Thyroid gland (tissue), 4 donors: ENCODE measurements at regions not wholly inside any gene's neighbourhood (a gene's known extent, or its start where the extent isn't known, plus 50 kb on each side); places are given as distances from the start of the nearest gene placed in this dataset.

ENCODE experiments used
- DNase-seq, 2 donors: peaks; one replicate each; pipeline ENCODE4 v3.0.0-alpha.2; 2019
- H3K27ac ChIP-seq, 3 donors: fragments of 200-600 bp; sonication (generic); 1 replicate in 2 of 3; 2 replicates in 1 of 3; pipeline ENCODE4 v1.5.1; 2016 to 2019; ENCODE audit warnings: mild to moderate bottlenecking in 1 of 3, moderate library complexity in 1 of 3
- H3K27me3 ChIP-seq: fragments of 200-600 bp; sonication (generic); one replicate; pipeline ENCODE4 v1.5.1; 2019
- H3K36me3 ChIP-seq, 2 donors: fragments of 200-600 bp; sonication (generic); one replicate each; pipeline ENCODE4 v1.5.1; 2016 to 2019
- H3K4me1 ChIP-seq, 2 donors: fragments of 200-600 bp; sonication (generic); one replicate each; pipeline ENCODE4 v1.5.1; 2017 to 2019
- H3K4me3 ChIP-seq, 3 donors: fragments of 200-600 bp; sonication (generic); replicated peaks in 1 of 3; 1 replicate in 2 of 3; 2 replicates in 1 of 3; pipeline ENCODE4 v1.5.1; 2016; ENCODE audit warnings: mild to moderate bottlenecking in 1 of 3
- H3K9me3 ChIP-seq: fragments of 200-600 bp; sonication (generic); one replicate; pipeline ENCODE4 v1.5.1; 2017
- CTCF ChIP-seq, 6 experiments: fragments of 200-600 bp in 3 of 6; fragments of 450-650 bp in 3 of 6; sonication (generic) in 3 of 6; IDR thresholded peaks; one replicate each; pipeline ENCODE4 v1.5.1; 2016 to 2019; ENCODE audit warnings: antibody characterized with exemption in 6 of 6, mild to moderate bottlenecking in 2 of 6, inconsistent platforms in 1 of 6, moderate library complexity in 1 of 6
- POLR2A ChIP-seq, 2 donors: fragments of 450-650 bp; IDR thresholded peaks; one replicate each; pipeline ENCODE4 v1.6.1; 2017; ENCODE audit warnings: antibody characterized with exemption in 2 of 2, mild to moderate bottlenecking in 2 of 2, moderate library complexity in 1 of 2
- WGBS, 2 donors: methylation state at CpG; one replicate each; pipeline ENCODE4 v1.1.5; 2017; 5-methylcytosine and 5-hydroxymethylcytosine counted together
- intact Hi-C: fragments of 100-400 bp; cut with DNase I; formaldehyde crosslinking; loops from one replicate; pipeline ENCODE4 v1.15.1; 2023

GRCh38 chr4:124389591-124389990 lies 322.9 kb downstream of the ANKRD50 start:
- Histone ChIP-seq H3K4me1 (no peaks in the 10 kb centered on the region), H3K9me3 (no peaks in the 10 kb centered on the region), H3K27me3 (no peaks in the 10 kb centered on the region), H3K27ac (no peak overlapping the region), H3K36me3 (no peaks in the 10 kb centered on the region), H3K4me3 (no peak overlapping the region)
- no peak for DNase-seq
- 49 to 63% methylated on average over 1 of the region's 1 CpG for WGBS, 2 donors
- no peak for TF ChIP-seq POLR2A (IDR thresholded peaks at IDR 0.05)
- no peak for TF ChIP-seq CTCF (IDR thresholded peaks at IDR 0.05)
- intact Hi-C loops: no loop called here

GRCh38 chr4:124390861-124391260 lies 321.7 kb downstream of the ANKRD50 start:
- Histone ChIP-seq H3K27ac (no peak overlapping the region), H3K4me1 (no peaks in the 10 kb centered on the region), H3K27me3 (no peaks in the 10 kb centered on the region), H3K9me3 (no peaks in the 10 kb centered on the region), H3K36me3 (no peaks in the 10 kb centered on the region), H3K4me3 (no peak overlapping the region)
- TF ChIP-seq CTCF (IDR thresholded peaks at IDR 0.05) (no peak), POLR2A (IDR thresholded peaks at IDR 0.05) (no peak)
- 82 to 91% methylated on average over 4 of the region's 4 CpGs for WGBS, 2 donors
- intact Hi-C loops: no loop called here
- no peak for DNase-seq

- Histone ChIP-seq H3K4me1 (no peaks in the 10 kb centered on the region), H3K27ac (no peak overlapping the region), H3K27me3 (no peaks in the 10 kb centered on the region), H3K36me3 (no peaks in the 10 kb centered on the region), H3K9me3 (no peaks in the 10 kb centered on the region), H3K4me3 (no peak overlapping the region)
- DNase-seq: no peak
- intact Hi-C loops: no loop called here
- WGBS, 2 donors: 92 to 95% methylated on average over 3 of the region's 3 CpGs
- no peak for TF ChIP-seq POLR2A (IDR thresholded peaks at IDR 0.05)
- no peak for TF ChIP-seq CTCF (IDR thresholded peaks at IDR 0.05)
Observed at GRCh38 chr4:124396333-124396732, 316.2 kb downstream of the ANKRD50 start.

GRCh38 chr4:124401606-124402005 lies 310.9 kb downstream of the ANKRD50 start:
- no peak overlapping the region for H3K27ac ChIP-seq
- 73 to 84% methylated on average over 3 of the region's 3 CpGs for WGBS, 2 donors
- intact Hi-C loops: no loop called here
- TF ChIP-seq POLR2A (IDR thresholded peaks at IDR 0.05) (no peak), CTCF (IDR thresholded peaks at IDR 0.05) (no peak)
- H3K4me1 ChIP-seq: no peaks in the 10 kb centered on the region
- DNase-seq: no peak
- no peaks in the 10 kb centered on the region for H3K36me3 ChIP-seq
- no peak overlapping the region for H3K4me3 ChIP-seq
- no peaks in the 10 kb centered on the region for H3K9me3 ChIP-seq
- no peaks in the 10 kb centered on the region for H3K27me3 ChIP-seq

- TF ChIP-seq POLR2A (IDR thresholded peaks at IDR 0.05) (no peak), CTCF (IDR thresholded peaks at IDR 0.05) (no peak)
- H3K36me3 ChIP-seq: no peaks in the 10 kb centered on the region
- H3K4me1 ChIP-seq: no peaks in the 10 kb centered on the region
- H3K9me3 ChIP-seq: no peaks in the 10 kb centered on the region
- no peaks in the 10 kb centered on the region for H3K27me3 ChIP-seq
- DNase-seq: no peak
- intact Hi-C loops: no loop called here
- no peak overlapping the region for H3K27ac ChIP-seq
- WGBS, 2 donors: 78 to 79% methylated on average over 4 of the region's 4 CpGs
- no peak overlapping the region for H3K4me3 ChIP-seq
Observed at GRCh38 chr4:124409044-124409443, 303.5 kb downstream of the ANKRD50 start.
